GM18867 (cell line): ENCODE measurements at regions not wholly inside any gene's neighbourhood (a gene's known extent, or its start where the extent isn't known, plus 50 kb on each side); places are given as distances from the start of the nearest gene placed in this dataset.
"Not testable (repeated sequence)": the region's sequence is repeated elsewhere in the genome, so short reads cannot be mapped to it uniquely, and the experiment has no call there.

Experiments
- ATAC-seq: cut with Tn5 transposase; IDR thresholded peaks from one replicate; pipeline ENCODE4 v1.9.1; 2021; ENCODE audit warnings: mild to moderate bottlenecking, moderate library complexity; ENCODE audit not compliant: unreplicated experiment

DNA sequence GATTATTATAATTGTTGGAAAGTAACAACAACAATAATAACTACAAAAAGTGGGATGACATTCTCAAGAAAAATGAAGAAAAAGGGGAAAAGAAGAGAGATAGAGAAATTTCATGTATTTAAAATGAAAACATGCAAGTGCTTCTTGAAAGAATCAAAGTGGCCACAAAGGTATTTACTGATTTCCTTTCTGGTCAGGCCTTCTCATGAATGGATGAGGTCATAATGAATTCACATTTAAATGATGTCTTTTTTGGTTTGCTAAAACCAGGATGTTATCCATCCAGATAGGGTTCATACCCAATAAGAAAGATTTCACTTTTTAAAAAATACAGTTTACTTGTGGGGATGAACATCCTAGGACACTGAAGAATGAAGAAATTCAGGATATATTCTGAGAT, 446.4 kb upstream of the PTGER4 start:
- ATAC-seq = no peak

DNA sequence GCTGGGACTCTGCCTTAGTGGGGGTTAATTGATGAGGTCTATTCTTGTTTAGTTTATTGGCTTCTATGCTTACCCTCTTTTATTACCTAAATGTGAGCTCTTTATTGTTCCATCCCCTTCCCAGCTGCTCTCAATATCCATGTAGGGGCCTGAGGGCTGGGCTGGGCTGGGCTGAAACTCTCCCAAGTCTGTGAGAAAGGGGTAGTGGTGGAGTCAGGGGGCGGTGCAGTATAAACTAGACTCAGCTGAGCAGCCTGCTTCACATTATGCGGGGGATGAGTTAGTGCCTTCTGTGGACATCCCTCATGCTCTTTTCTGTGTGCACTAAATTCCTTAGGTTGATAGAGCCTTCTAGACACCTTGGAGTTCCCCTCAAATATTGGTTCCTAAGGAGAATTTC, 451.8 kb upstream of the PTGER4 start:
- no peak for ATAC-seq

DNA sequence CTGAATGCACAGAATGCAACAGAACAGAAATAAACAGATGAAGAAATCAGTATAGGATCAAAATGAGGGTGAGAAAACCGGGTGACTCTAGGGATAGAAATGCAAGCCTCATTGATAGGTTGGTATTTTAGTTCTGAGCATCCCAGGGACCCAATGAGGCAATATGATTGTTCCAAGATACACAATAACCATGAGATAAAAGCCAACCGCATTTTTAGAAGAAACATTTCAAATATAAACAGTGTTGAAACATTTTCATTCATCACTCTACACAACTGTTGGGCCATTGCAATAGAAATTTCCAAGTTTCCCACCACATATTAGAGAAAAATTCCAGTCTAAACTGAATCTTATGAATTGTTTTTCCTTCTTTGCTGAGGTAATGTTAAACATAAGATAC, 452.3 kb upstream of the PTGER4 start:
- no peak for ATAC-seq

DNA sequence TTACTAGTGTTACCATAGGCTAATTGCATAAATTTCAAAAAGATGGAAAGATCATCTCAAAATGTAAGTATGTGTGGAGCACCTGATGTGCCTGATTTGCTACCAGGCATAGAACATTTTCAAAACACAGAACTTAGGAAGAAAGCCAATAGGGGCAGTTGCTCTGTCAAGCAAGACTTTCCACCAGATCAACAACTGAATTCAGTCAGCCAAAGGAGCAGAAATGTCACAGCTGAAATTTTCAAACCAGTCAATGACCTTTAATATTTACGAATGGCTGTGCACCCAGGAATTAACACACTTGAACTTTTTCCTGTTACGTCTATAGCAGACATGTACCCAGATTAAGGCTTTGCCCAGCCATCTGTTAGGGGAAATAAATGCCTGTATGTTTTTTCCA, 452.8 kb upstream of the PTGER4 start:
- no peak for ATAC-seq

DNA sequence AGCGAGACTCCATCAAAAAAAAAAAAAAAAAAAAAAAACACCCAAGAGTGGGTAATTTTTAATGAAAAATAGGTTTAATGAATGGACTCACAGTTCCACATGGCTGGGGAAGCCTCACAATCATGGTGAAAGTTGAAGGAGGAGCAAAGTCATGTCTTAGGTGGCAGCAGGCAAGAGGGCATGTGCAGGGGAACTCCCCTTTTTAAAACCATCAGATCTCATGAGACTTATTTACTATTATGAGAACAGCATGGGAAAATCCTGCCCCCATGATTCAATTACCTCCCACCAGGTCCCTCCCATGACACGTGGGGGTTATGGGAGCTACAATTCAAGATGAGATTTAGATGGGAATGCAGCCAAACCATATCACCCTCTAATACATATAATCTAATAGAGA, 454.6 kb upstream of the PTGER4 start:
- ATAC-seq = not testable (repeated sequence)

DNA sequence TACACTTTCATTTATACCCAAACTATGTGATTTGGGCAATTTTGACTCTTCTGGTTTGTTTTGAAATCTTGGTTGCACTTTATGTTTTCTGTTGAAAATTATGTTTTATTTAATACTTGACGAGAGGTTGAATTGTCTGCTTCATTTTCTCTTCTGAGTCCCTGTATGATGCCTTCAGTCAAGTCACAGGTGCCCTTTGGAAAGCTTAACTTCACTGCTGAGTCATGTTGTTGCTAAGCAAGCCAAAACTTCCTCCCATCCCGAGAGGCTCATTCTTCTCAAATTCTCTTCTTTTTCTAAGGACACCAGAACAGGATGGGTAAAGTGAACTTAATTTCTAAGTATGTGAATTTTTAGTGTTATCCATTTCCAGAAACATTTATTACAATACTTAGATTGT, 455.3 kb upstream of the PTGER4 start:
- peak; percentile 15 for ATAC-seq

DNA sequence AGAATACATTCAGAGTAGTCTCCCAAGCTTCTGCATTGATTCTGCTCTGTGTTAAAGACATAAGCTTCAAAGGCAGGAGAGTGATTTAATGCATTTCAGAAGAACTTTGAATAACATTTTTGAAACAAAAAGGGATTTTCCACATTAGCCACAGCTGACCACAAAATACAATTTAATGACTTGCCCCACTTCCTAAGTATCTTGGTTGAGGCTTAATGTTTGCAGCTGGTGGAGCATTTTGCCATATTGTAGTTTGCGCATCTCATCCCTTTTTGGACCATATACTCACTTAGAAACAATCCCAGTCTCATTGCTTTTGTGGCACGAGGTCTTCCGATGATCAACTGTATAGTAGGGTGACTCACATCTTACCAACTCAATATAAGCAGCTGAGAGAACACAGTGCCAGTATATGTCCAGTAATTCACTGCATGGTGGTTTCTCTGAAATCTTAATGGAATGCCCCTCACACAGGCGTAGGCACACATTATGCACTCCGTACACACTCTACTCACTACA, 455.8 kb upstream of the PTGER4 start:
- ATAC-seq = peak; percentile 49

DNA sequence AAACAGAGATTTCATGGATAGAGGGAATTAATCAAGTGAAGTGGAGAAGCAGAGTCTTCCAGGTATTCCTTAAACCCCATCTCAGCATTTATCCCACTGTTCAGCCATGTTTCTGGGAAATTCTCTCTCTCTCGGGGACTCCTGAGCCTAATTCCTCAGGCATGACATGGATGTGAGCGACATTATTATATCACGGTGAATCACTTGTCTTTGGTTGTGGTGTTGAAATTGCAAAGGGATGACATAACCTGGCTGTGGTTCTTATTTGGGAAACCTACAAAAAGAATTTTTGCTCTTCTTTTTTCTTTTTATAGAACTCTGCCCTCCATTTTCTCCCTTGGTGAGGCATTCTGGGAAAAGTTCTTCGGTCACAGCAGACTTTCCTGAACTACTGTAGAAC, 457.9 kb upstream of the PTGER4 start:
- no peak for ATAC-seq

DNA sequence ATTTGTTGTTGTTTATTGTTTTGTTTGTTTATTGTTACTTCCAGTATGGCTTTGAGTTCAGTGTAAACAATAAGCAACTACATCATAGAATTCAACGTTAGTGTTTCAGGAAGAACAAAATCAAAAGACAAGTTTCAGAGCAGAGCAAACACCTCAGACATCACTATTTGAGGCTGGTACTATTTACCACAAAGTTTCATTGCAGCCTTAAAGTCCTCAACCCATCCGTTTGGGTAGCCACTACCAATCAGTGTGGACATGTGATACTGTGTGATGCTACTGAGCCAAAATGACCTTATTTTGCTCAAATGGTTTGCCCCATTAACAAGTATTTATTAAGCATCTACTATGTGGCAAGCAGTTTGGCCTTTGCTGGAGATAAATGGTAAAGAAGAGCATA, 458.5 kb upstream of the PTGER4 start:
- no peak for ATAC-seq

DNA sequence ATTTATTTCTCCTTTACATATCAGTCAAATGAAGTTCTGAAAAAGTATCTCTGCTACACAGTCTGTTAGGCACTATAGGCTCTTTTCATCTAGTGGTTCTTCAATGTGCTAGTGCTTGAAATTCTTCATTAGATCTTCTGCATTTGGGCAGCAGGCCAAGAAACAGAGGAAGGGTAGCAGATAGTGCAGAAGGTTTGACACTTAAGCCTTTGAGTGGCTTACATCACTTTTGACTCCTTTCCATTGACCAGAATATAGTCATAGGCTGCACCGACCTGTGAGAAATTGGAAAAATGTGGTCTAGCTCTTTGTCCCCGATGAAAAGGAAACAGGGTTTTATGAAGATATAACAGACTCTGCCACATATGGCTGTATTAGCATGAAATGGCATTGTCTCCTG, 459.5 kb upstream of the PTGER4 start:
- no peak for ATAC-seq

DNA sequence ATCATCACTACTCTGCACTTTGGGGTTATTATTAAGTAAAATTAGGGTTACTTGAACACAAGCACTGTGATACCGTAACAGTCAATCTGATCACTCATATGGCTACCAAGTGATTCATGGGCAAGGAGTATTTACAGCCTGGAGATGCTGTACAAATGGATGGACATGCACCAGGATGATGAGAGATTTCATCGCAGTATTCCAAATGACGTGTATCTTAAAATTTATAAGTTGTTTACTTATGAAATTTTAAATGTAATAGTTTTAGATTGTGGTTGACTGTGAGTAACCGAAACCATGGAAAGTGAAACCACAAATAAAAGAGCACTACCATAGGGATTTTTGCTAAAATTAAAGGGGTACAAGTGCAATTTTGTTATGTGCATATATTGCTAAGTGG, 462.2 kb upstream of the PTGER4 start:
- ATAC-seq = no peak

DNA sequence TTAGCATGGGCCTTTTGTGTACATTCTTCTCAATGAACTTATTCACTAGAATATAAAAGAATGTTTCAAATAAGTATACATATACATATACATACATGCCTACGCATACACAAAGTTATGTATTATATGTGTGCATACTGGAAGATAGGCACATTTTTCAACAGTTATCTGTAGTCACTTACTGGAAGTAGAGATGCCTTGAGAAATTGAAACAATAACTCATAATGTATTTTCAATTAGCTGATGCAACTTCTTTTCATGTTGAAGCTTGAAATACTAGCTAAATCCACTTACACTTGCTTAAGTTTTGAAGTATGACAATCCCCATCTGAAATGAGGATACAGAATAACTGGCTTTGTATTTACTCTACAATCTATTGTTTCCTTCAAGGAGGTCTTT, 469.0 kb upstream of the PTGER4 start:
- ATAC-seq = no peak

DNA sequence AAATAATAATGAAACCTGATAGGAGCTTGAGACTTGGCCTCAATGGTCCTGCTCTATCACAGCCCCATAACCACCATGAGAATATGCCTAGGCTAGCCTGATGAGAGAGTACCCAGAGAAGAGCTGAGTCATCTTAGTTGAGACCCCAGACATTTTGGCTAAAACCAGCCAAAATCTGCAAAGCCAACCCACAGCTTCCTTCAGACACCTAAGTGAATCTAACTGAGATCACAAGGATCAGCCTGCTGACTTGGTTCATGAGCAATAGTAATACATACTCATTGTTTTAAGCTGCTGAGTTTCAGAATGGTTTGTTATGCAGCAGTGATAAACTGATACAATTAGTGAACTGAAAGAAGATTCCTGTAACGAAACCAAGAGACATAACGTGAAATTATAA, 473.7 kb upstream of the PTGER4 start:
- no peak for ATAC-seq

DNA sequence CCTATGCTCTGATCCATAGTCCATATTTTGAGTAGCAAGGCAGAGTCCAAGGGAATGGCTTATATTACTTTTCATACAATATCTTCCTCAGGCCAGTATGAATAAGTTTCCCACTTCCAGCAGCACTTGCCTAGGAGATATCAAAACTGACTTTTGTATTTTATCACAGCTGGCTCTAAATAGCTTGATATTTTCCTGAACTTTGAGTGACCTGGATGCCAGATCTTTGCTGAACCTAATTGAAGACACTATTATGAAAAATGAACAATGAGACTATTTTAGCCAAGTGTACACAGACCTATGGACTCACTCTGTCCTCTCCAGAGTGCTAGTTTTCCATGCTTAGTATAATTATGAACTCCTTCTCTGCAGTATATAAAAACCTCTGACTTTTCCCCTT, 475.6 kb upstream of the PTGER4 start:
- ATAC-seq = no peak

DNA sequence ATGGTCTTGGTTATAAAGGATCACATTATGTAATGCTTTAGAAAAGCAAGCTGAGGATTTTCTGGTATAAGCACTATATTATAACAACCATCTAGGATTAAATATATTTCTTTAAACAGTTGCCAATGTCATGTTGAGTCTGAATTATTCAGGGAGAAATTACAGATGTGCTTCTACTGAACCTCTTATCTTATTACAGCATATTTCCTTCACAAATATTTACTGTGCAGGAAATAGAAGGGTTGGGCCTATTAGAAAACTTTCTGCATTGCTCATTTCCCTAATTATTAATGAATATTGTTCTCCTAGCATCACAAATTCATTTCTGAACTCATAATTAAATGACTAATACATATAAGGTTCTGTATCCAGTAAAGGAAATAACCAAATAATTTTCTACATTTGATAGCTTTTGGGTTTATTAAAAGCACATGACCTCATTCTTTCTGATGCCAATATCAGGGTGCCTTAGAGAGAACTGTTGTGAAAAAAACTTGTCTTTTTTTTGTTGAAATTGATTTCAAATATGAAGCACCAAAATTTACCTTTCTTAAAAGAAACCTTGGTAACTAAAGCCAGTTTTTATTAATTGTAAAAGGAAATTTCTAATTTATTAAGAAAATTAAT, 476.8 kb upstream of the PTGER4 start:
- ATAC-seq = no peak

DNA sequence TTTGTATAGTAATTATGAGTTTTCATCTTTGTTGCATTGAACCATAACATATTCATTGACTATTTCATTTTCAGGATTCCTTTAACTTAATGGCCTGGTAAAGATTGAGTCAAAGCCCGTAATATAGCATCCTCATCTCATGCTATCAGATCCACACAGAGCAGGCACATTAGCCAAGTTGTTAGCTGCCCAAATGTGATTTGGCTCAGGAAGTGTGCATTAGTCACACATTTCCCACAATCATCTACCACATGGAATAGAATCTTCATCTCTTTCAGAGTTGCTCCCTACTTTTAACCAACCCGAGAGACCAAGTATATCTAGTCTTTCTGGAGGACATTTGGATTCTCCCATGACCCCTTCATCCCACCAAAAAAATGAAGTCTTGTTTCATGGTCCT, 481.0 kb upstream of the PTGER4 start:
- ATAC-seq = no peak

DNA sequence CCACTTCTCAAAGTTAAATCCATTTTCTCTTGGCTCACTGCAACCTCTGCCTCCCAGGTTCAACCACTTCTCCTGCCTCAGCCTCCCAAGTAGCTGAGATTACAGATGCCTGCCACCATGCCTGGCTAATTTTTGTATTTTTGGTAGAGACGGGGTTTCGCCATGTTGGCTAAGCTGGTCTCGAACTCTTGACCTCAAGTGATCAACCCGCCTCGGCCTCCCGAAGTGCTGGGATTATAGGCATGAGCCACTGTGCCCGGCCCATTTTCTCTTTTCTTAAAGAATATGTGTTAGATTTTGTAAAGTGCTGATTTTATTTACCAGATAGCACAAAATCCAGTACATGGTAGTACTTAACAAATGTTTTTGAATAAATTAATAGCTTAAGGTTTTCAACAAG, 484.1 kb upstream of the PTGER4 start:
- not testable (repeated sequence) for ATAC-seq

DNA sequence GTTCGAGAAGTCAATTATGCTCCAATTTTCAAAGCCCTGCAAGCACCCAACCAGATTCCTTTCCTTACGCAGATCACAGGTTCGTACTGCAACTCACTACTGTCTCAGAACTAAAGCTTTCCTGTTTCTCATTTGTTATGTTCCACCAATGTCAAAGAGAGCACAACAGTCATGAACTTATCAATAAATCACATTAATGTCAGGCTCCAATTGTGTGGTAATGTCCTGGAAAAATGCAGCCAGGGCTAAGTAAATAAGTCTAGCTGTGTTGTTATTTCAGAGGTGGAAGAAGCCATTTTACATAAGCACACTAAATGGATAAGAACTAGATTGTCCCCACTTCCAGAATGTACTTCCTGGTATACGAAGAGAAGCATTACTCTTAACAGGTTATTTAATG, 488.6 kb upstream of the PTGER4 start:
- no peak for ATAC-seq

DNA sequence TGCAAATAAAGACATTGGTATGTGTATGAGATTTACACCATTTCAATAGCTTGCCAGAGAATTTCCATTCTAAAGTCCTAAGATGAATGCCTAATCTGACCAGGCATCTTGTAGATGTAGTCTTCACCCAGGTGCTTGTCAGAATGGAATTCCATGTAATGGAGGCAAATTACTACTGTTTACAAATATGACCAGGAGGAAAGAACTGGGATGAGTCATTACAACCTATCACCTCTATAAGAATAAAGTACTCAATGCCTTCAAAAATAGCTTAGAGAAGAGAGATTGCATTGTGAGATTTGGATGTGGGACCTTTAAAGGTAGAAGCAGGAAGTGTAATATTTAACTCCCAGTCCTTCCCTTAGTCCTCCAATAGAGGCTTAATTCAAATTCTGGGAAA, 507.0 kb upstream of the PTGER4 start:
- ATAC-seq = no peak

DNA sequence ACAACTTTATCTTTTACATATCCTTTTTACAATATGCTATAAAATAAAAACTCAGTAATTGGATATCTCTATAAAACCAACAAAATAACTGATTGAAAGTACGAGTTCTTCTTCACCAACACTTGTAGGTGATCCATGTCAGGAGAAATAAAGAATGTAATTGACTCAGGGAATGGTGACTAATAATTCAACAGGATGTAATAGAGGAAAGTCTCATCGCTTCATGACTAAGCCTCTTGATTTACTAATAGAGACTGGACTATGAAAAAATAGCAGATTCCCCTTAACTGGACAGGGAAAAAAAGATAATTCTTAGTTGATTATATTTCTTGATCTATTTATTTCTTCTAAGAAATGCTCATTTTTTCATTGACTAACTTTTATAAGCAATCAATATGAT, 507.7 kb upstream of the PTGER4 start:
- ATAC-seq = no peak

DNA sequence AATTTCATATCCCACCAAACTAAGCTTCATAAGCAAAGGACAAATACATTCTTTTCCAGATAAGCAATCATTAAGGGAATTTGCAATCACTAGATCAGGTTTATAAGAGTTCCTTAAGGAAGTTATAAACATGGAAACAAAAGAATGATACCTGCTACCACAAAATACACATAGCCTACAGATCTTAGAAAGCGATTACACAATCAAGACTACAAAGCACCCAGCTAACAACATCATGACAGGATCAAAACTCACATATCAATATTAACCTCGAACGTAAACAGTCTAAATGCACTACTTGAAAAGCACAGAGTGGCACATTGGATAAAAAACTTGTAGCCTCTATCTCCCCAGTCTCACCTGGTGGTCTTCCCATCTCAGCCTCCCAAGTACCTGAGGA, 512.4 kb upstream of the PTGER4 start:
- ATAC-seq = no peak

DNA sequence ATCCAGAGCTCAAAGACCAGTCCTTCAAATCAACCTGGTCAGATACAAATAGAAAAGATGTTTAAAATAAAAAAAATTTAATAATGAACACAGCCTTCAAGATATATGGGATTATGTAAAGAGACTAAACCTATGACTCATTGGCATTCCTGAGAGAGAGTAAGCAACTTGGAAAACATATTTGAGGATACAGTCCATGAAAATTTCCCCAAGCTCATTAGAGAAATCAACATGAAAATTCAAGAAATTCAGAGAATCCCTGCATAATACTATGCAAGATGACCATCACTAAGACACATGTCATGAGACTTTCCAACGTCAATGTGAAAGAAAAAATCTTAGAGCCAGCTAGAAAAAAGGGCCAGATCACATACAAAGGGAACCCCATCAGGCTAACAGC, 512.9 kb upstream of the PTGER4 start:
- ATAC-seq = no peak
